Erythroblast (primary cell): ENCODE measurements at regions not wholly inside any gene's neighbourhood (a gene's known extent, or its start where the extent isn't known, plus 50 kb on each side); places are given as distances from the start of the nearest gene placed in this dataset.

Experiments
- GATA1 ChIP-seq: IDR thresholded peaks from 2 replicates; pipeline ENCODE4 v1.6.1; 2011; ENCODE audit warnings: low read depth, mild to moderate bottlenecking, control low read depth, low read length, moderate library complexity
- POLR2A ChIP-seq: IDR thresholded peaks from 2 replicates; pipeline ENCODE4 v1.6.1; 2011; ENCODE audit warnings: mild to moderate bottlenecking, low read length

DNA sequence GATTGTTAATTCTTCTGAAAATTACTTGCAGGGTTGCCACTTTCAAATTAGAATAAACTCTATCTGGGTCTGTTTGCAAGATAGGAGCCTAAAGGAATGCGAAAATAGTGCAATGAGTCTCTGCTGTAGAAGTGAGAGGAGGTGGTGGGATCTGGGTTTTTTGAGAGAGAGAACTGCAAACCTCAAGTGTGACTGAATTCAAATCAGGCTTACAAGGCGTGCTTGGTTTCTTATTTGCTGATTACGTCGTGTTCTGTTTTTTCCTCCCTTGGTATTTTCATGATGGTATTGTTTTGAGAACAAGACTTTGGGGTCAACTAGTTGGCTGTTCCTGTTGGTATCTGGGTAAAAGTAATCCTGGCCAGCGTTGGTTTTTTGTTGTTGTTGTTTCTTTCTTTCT is 490.9 kb upstream of the CFAP20DC start:
- TF ChIP-seq POLR2A: no peak
- no peak for TF ChIP-seq GATA1
